SK-N-SH treated with all-trans-retinoic acid at 6 μM for 48 hours (cell line): ENCODE measurements at regions not wholly inside any gene's neighbourhood (a gene's known extent, or its start where the extent isn't known, plus 50 kb on each side); places are given as distances from the start of the nearest gene placed in this dataset.
"Not testable (repeated sequence)": the region's sequence is repeated elsewhere in the genome, so short reads cannot be mapped to it uniquely, and the experiment has no call there.

Experiments
- ATAC-seq: fragments of 200-7000 bp; cut with Tn5 transposase; 3 replicates; pipeline ENCODE4 v1.9.1; 2020; ENCODE audit warnings: mild to moderate bottlenecking, moderate library complexity
- ARNTL ChIP-seq: fragments of 450-650 bp; formaldehyde crosslinking; IDR thresholded peaks from 2 replicates; pipeline ENCODE4 v1.5.0; 2020; ENCODE audit warnings: low read depth, mild to moderate bottlenecking, moderate library complexity, borderline replicate concordance
- BACH2 ChIP-seq: fragments of 250-450 bp; sonication (Bioruptor Pico); IDR thresholded peaks from 2 replicates; pipeline ENCODE4 v1.9.0; 2021; ENCODE audit warnings: mild to moderate bottlenecking, borderline replicate concordance
- CREB5 ChIP-seq: fragments of 250-450 bp; sonication (Bioruptor Pico); IDR thresholded peaks from 2 replicates; pipeline ENCODE4 v1.5.1; 2020; ENCODE audit warnings: low read depth, mild to moderate bottlenecking, moderate library complexity
- CSDC2 ChIP-seq: fragments of 250-450 bp; sonication (Bioruptor Pico); IDR thresholded peaks from 2 replicates; pipeline ENCODE4 v1.5.0; 2020; ENCODE audit warnings: mild to moderate bottlenecking, moderate library complexity
- CSRNP3 ChIP-seq: fragments of 250-450 bp; sonication (Bioruptor Pico); IDR thresholded peaks from 2 replicates; pipeline ENCODE4 v1.5.1; 2021; ENCODE audit warnings: mild to moderate bottlenecking, moderate library complexity
- ESRRG ChIP-seq: fragments of 250-450 bp; sonication (Bioruptor Pico); IDR thresholded peaks from 2 replicates; pipeline ENCODE4 v1.6.1; 2021; ENCODE audit warnings: mild to moderate bottlenecking
- GLIS3 ChIP-seq: fragments of 250-450 bp; sonication (Bioruptor Pico); IDR thresholded peaks from 2 replicates; pipeline ENCODE4 v1.5.0; 2020; ENCODE audit warnings: mild to moderate bottlenecking, moderate library complexity
- ISL1 ChIP-seq: fragments of 250-450 bp; sonication (Bioruptor Pico); IDR thresholded peaks from 2 replicates; pipeline ENCODE4 v2.1.2; 2022; ENCODE audit warnings: mild to moderate bottlenecking, moderate library complexity
- OSR1 ChIP-seq: fragments of 250-450 bp; sonication (Bioruptor Pico); IDR thresholded peaks from 2 replicates; pipeline ENCODE4 v1.8.0; 2022; ENCODE audit warnings: moderate library complexity, mild to moderate bottlenecking, inconsistent platforms
- PATZ1 ChIP-seq: fragments of 250-450 bp; sonication (Bioruptor Pico); IDR thresholded peaks from 2 replicates; pipeline ENCODE4 v1.8.0; 2020; ENCODE audit warnings: mild to moderate bottlenecking, moderate library complexity, borderline replicate concordance
- POU6F1 ChIP-seq: fragments of 250-450 bp; sonication (Bioruptor Pico); IDR thresholded peaks from 2 replicates; pipeline ENCODE4 v1.8.0; 2021; ENCODE audit warnings: low read depth, mild to moderate bottlenecking, moderate library complexity, borderline replicate concordance
- PPARA ChIP-seq: fragments of 250-450 bp; sonication (Bioruptor Pico); IDR thresholded peaks from 2 replicates; pipeline ENCODE4 v1.5.0; 2020; ENCODE audit warnings: mild to moderate bottlenecking, borderline replicate concordance
- SNAI2 ChIP-seq: fragments of 250-450 bp; sonication (Bioruptor Pico); IDR thresholded peaks from 2 replicates; pipeline ENCODE4 v1.5.0; 2020; ENCODE audit warnings: mild to moderate bottlenecking, moderate library complexity
- TCF4 ChIP-seq: fragments of 250-450 bp; sonication (Bioruptor Pico); IDR thresholded peaks from 2 replicates; pipeline ENCODE4 v1.8.0; 2021; ENCODE audit warnings: mild to moderate bottlenecking, moderate library complexity, borderline replicate concordance
- TOX ChIP-seq: fragments of 250-450 bp; sonication (Bioruptor Pico); IDR thresholded peaks from 2 replicates; pipeline ENCODE4 v1.8.0; 2021; ENCODE audit warnings: mild to moderate bottlenecking, moderate library complexity, borderline replicate concordance
- TSHZ2 ChIP-seq: fragments of 250-450 bp; sonication (Bioruptor Pico); IDR thresholded peaks from 2 replicates; pipeline ENCODE4 v1.5.0; 2020; ENCODE audit warnings: mild to moderate bottlenecking, moderate library complexity
- ZC3H10 ChIP-seq: fragments of 250-450 bp; sonication (Bioruptor Pico); IDR thresholded peaks from 2 replicates; pipeline ENCODE4 v1.5.1; 2021; ENCODE audit warnings: mild to moderate bottlenecking, moderate library complexity
- ZNF565 ChIP-seq: fragments of 450-650 bp; formaldehyde crosslinking; conservative IDR thresholded peaks from 2 replicates; pipeline ENCODE4 v1.5.0; 2020; ENCODE audit warnings: low read depth, mild to moderate bottlenecking, moderate library complexity
- ZNF70 ChIP-seq: fragments of 450-650 bp; formaldehyde crosslinking; IDR thresholded peaks from 2 replicates; pipeline ENCODE4 v1.5.0; 2020; ENCODE audit warnings: mild to moderate bottlenecking, moderate library complexity
- ZNF8 ChIP-seq: fragments of 450-650 bp; formaldehyde crosslinking; IDR thresholded peaks from 2 replicates; pipeline ENCODE4 v1.5.0; 2020; ENCODE audit warnings: mild to moderate bottlenecking, moderate library complexity

GRCh38 chr21:27545754-27546349 is 579.0 kb upstream of the ADAMTS5 start:
- TF ChIP-seq ISL1 (peak; percentile 95), BACH2 (CRISPR knock-in tag) (no peak)
- peak; percentile 61 for ATAC-seq

GRCh38 chr21:27542126-27542525 is 575.2 kb upstream of the ADAMTS5 start:
- not testable (repeated sequence) for ATAC-seq

- TF ChIP-seq ZNF70 (CRISPR knock-in tag) (no peak), TOX (0 out of 2 replicates have a peak, but pooled peaks have one; percentile 17)
- no peak for ATAC-seq
Observed at GRCh38 chr21:27536319-27536718, 569.4 kb upstream of the ADAMTS5 start.

- TF ChIP-seq SNAI2 (no peak), ZNF70 (CRISPR knock-in tag) (no peak), ARNTL (CRISPR knock-in tag) (no peak), POU6F1 (CRISPR knock-in tag) (no peak), CREB5 (CRISPR knock-in tag) (no peak), ISL1 (no peak), PPARA (no peak), OSR1 (no peak), ESRRG (CRISPR knock-in tag) (no peak), CSDC2 (CRISPR knock-in tag) (no peak), TOX (no peak), PATZ1 (CRISPR knock-in tag) (no peak), CSRNP3 (CRISPR knock-in tag) (no peak), TSHZ2 (CRISPR knock-in tag) (no peak), ZNF565 (CRISPR knock-in tag) (no peak), TCF4 (CRISPR knock-in tag) (no peak)
- ATAC-seq, result no peak
Observed at GRCh38 chr21:27535188-27535587, 568.3 kb upstream of the ADAMTS5 start.

- no peak for ATAC-seq
- TF ChIP-seq PATZ1 (CRISPR knock-in tag) (no peak), ZNF8 (no peak), TSHZ2 (CRISPR knock-in tag) (no peak), CSDC2 (CRISPR knock-in tag) (no peak), ZC3H10 (CRISPR knock-in tag) (no peak), ESRRG (CRISPR knock-in tag) (no peak), GLIS3 (CRISPR knock-in tag) (no peak)
Observed at GRCh38 chr21:27534206-27534605, 567.3 kb upstream of the ADAMTS5 start.
